Peyer's patch (tissue), 4 donors: ENCODE measurements at regions not wholly inside any gene's neighbourhood (a gene's known extent, or its start where the extent isn't known, plus 50 kb on each side); places are given as distances from the start of the nearest gene placed in this dataset.

Source experiments
- CTCF ChIP-seq, 6 experiments: fragments of 450-650 bp in 4 of 6; fragments of 200-600 bp in 2 of 6; sonication (generic) in 1 of 6; IDR thresholded peaks; one replicate each; pipeline ENCODE4 v1.5.1; 2017 to 2019; ENCODE audit warnings: antibody characterized with exemption in 6 of 6, mild to moderate bottlenecking in 3 of 6, moderate library complexity in 1 of 6
- POLR2A ChIP-seq, 2 donors: fragments of 450-650 bp; IDR thresholded peaks; one replicate each; pipeline ENCODE4 v1.5.1; 2017; ENCODE audit warnings: antibody characterized with exemption in 2 of 2, mild to moderate bottlenecking in 2 of 2, moderate library complexity in 2 of 2

GRCh38 chr20:22523499-22524392 is 60.6 kb downstream of the FOXA2 start:
- TF ChIP-seq CTCF (IDR thresholded peaks at IDR 0.05): no peak
- TF ChIP-seq POLR2A (IDR thresholded peaks at IDR 0.05): no peak
